ENCODE measurements at regions not wholly inside any gene's neighbourhood (a gene's known extent, or its start where the extent isn't known, plus 50 kb on each side); places are given as distances from the start of the nearest gene placed in this dataset.
"Not testable (repeated sequence)": the region's sequence is repeated elsewhere in the genome, so short reads cannot be mapped to it uniquely, and the experiment has no call there.

DNA sequence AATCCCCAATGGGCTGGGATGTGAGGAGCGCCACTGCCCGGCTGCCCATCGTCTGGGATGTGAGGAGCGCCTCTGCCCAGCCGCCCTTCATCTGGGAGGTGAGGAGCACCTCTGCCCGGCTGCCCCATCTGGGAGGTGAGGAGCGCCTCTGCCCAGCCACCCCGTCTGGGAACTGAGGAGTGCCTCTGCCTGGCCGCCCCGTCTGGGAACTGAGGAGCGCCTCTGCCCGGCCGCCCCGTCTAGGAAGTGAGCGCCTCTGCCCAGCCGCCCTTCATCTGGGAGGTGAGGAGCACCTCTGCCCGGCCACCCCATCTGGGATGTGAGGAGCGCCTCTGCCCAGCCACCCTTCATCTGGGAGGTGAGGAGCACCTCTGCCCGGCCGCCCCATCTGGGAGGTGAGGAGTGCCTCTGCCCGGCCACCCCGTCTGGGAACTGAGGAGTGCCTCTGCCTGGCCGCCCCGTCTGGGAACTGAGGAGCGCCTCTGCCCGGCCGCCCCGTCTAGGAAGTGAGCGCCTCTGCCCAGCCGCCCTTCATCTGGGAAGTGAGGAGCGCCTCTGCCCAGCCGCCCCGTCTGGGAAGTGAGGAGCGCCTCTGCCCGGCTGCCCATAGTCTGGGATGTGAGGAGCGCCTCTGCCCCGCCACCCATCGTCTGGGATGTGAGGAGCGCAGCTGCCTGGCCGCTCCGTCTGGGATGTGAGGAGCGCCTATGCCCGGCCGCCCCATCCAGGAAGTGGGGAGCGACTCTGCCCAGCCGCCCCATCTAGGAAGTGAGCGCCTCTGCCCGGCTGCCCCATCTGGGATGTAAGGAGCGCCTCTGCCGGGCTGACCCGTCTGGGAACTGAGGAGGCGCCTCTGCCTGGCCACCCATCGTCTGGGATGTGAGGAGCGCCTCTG, 1085.7 kb downstream of the TYW1 start:
- TF ChIP-seq, protein P1, sequence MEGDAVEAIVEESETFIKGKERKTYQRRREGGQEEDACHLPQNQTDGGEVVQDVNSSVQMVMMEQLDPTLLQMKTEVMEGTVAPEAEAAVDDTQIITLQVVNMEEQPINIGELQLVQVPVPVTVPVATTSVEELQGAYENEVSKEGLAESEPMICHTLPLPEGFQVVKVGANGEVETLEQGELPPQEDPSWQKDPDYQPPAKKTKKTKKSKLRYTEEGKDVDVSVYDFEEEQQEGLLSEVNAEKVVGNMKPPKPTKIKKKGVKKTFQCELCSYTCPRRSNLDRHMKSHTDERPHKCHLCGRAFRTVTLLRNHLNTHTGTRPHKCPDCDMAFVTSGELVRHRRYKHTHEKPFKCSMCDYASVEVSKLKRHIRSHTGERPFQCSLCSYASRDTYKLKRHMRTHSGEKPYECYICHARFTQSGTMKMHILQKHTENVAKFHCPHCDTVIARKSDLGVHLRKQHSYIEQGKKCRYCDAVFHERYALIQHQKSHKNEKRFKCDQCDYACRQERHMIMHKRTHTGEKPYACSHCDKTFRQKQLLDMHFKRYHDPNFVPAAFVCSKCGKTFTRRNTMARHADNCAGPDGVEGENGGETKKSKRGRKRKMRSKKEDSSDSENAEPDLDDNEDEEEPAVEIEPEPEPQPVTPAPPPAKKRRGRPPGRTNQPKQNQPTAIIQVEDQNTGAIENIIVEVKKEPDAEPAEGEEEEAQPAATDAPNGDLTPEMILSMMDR (IDR thresholded peaks at IDR 0.05), result not testable (repeated sequence)
- TF ChIP-seq POLR2AphosphoS5 (IDR thresholded peaks at IDR 0.05), result not testable (repeated sequence)
